ENCODE measurements at regions not wholly inside any gene's neighbourhood (a gene's known extent, or its start where the extent isn't known, plus 50 kb on each side); places are given as distances from the start of the nearest gene placed in this dataset.

DNA sequence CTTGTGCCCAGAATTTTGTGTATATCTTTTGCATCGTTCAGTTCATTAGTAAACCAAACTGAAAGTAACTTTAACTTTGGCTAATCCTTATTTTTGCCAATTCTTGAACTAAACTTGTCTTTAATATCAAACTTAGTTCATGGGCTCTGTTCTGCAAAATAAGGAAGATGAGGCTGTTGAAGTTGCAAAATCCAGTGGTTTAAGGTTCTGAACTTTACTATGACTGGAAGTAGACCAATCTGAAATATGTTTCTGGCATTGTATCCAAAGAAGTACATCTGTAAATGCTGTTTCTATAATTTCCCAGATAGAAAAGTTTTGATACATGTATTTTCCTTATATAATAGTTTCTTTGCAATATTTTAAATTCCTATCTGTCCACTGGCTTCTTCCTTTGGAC, 238.1 kb downstream of the CETN3 start:
- DNase-seq (ENCODE audit: low spot score in 2 of 2) = no peak
- intact Hi-C loops (cut with DNase I; ENCODE audit: low total_unique reads) = no loop called here
- WGBS, 2 donors = 0% methylated on average over 1 of the region's 1 CpG
- TF ChIP-seq POLR2A (IDR thresholded peaks at IDR 0.05) = no peak
- TF ChIP-seq, protein P1, sequence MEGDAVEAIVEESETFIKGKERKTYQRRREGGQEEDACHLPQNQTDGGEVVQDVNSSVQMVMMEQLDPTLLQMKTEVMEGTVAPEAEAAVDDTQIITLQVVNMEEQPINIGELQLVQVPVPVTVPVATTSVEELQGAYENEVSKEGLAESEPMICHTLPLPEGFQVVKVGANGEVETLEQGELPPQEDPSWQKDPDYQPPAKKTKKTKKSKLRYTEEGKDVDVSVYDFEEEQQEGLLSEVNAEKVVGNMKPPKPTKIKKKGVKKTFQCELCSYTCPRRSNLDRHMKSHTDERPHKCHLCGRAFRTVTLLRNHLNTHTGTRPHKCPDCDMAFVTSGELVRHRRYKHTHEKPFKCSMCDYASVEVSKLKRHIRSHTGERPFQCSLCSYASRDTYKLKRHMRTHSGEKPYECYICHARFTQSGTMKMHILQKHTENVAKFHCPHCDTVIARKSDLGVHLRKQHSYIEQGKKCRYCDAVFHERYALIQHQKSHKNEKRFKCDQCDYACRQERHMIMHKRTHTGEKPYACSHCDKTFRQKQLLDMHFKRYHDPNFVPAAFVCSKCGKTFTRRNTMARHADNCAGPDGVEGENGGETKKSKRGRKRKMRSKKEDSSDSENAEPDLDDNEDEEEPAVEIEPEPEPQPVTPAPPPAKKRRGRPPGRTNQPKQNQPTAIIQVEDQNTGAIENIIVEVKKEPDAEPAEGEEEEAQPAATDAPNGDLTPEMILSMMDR (IDR thresholded peaks at IDR 0.05) = no peak
- H3K4me3 ChIP-seq (ENCODE audit: low read depth, poor library complexity, severe bottlenecking) = no peak overlapping the region

DNA sequence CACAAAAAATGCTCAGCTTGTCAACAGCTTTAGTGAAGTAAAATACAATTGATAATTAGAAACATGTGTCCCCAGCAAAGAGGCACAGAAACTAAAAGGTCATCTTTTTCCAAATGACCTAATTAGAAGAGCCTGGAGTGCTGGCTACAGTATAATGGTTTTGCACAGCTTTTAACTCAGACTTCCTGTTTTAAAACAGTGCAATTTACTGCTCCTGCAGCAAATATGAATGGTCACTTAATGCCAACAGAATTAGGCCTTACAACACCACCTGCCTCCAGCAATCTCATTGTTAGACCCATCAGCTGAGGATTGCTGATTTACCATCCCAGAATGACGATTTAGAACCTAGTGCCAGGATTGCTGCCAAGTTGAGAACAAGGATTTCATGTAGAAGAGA, 239.3 kb downstream of the CETN3 start:
- 9 to 23% methylated on average over 1 of the region's 1 CpG for WGBS, 2 donors
- H3K4me3 ChIP-seq (ENCODE audit: low read depth, poor library complexity, severe bottlenecking) = no peak overlapping the region
- intact Hi-C loops (cut with DNase I; ENCODE audit: low total_unique reads) = no loop called here
- TF ChIP-seq POLR2A (IDR thresholded peaks at IDR 0.05) = no peak
- TF ChIP-seq, protein P1 (IDR thresholded peaks at IDR 0.05) = no peak
- no peak for DNase-seq (ENCODE audit: low spot score in 2 of 2)

DNA sequence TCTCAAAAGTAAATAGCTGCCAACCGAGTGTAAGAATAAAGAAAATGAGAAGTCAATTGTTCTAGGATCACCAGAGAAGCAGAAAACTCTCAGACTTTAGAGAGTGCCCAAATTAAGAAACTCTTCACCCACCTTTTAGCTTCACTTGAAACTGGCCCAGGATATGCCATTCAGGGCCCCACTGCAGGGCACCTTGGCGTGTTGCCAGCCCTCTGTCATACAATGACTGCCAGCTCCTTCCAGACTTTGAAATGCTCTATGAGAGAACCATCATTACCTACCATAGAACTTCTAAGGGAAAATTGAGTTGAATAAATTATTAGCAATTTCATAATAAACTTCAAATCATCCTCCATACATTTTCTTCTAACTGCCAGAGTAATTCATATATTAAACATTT, 240.5 kb downstream of the CETN3 start:
- DNase-seq (ENCODE audit: low spot score in 2 of 2) = no peak
- intact Hi-C loops (cut with DNase I; ENCODE audit: low total_unique reads) = no loop called here
- no peak overlapping the region for H3K4me3 ChIP-seq (ENCODE audit: low read depth, poor library complexity, severe bottlenecking)
- 44 to 49% methylated on average over 2 of the region's 2 CpGs for WGBS, 2 donors
- TF ChIP-seq, protein P1 (IDR thresholded peaks at IDR 0.05) = no peak
- no peak for TF ChIP-seq POLR2A (IDR thresholded peaks at IDR 0.05)

DNA sequence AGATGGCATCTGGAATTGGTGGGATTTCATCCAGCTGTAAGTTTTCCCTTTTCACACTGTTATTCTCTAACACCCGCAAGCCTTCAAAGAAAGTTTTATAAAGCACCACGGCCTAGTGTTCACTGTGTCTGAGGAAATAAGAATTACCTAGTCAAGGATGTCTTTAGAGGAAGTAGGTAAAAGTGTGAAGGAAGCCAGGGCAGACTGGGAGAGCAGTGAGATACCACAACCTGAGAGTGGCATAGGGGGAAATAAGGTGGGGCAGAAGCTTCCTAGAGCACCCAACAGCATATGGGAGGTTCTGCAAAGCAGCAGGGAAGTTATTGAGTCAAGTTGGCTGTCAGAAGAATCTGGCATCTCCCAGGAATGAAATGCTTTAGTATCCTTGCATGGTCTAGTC, 241.2 kb downstream of the CETN3 start:
- TF ChIP-seq POLR2A (IDR thresholded peaks at IDR 0.05) = no peak
- TF ChIP-seq, protein P1 (IDR thresholded peaks at IDR 0.05) = no peak
- no peak for DNase-seq (ENCODE audit: low spot score in 2 of 2)
- no peak overlapping the region for H3K4me3 ChIP-seq (ENCODE audit: low read depth, poor library complexity, severe bottlenecking)
- 89 to 100% methylated on average over 2 of the region's 2 CpGs for WGBS, 2 donors
- intact Hi-C loops (cut with DNase I; ENCODE audit: low total_unique reads) = no loop called here

DNA sequence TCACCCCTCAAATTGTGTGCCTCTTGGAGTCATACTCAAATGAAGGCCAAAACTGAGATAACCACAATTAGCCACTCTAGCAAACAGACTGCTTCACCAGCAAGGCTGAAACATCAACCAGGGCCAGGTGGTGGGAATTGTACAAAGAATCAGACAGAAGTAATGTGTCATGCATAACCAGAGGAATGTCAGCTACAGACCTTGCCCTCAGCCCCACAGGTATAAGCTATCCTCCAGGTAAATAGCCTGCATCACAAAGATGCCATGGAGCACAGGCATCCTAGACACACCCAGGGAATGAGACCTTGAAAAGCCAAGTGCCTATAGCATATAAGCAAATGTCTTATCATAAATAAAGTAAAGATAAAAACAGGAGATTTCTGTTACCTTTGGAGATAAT, 242.7 kb downstream of the CETN3 start:
- DNase-seq (ENCODE audit: low spot score in 2 of 2) = no peak
- no peak for TF ChIP-seq POLR2A (IDR thresholded peaks at IDR 0.05)
- TF ChIP-seq, protein P1 (IDR thresholded peaks at IDR 0.05) = no peak
- no peak overlapping the region for H3K4me3 ChIP-seq (ENCODE audit: low read depth, poor library complexity, severe bottlenecking)
- intact Hi-C loops (cut with DNase I; ENCODE audit: low total_unique reads) = no loop called here

DNA sequence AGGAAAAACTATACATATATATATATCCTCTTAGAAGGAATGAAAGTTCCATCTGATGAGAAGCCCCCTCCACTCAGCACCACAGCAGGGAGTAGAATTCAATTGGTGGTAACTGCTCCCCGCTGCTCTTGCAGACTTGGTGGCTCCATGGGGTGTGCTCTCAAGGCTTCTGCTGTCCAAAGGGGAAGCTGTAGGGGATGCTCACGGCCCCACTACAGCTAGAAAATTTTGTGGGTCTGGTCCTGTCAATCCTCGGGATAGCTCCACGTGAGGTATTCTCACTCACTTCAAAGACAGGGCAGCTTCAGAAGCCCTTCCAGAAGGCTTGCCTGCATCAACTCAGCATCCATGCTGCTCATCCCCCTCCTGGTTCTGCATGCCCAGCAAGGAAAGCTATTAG, 247.2 kb downstream of the CETN3 start:
- DNase-seq (ENCODE audit: low spot score in 2 of 2) = no peak
- TF ChIP-seq POLR2A (IDR thresholded peaks at IDR 0.05) = no peak
- TF ChIP-seq, protein P1 (IDR thresholded peaks at IDR 0.05) = no peak
- 82 to 90% methylated on average over 4 of the region's 4 CpGs for WGBS, 2 donors
- intact Hi-C loops (cut with DNase I; ENCODE audit: low total_unique reads) = no loop called here
- no peak overlapping the region for H3K4me3 ChIP-seq (ENCODE audit: low read depth, poor library complexity, severe bottlenecking)
